HG03108 (cell line): ENCODE measurements at regions not wholly inside any gene's neighbourhood (a gene's known extent, or its start where the extent isn't known, plus 50 kb on each side); places are given as distances from the start of the nearest gene placed in this dataset.
A peak's percentile ranks its signal among the peaks of the same experiment; 100 is the strongest.

Experiments used
- ATAC-seq: cut with Tn5 transposase; IDR thresholded peaks from one replicate; pipeline ENCODE4 v1.9.1; 2021; ENCODE audit warnings: moderate library complexity; ENCODE audit not compliant: unreplicated experiment

GRCh38 chr3:72441284-72441994 lies 406.8 kb downstream of the SHQ1 start:
- ATAC-seq = no peak

- peak; percentile 39 for ATAC-seq
These were observed 407.8 kb downstream of the SHQ1 start for GRCh38 chr3:72440491-72440890.

DNA sequence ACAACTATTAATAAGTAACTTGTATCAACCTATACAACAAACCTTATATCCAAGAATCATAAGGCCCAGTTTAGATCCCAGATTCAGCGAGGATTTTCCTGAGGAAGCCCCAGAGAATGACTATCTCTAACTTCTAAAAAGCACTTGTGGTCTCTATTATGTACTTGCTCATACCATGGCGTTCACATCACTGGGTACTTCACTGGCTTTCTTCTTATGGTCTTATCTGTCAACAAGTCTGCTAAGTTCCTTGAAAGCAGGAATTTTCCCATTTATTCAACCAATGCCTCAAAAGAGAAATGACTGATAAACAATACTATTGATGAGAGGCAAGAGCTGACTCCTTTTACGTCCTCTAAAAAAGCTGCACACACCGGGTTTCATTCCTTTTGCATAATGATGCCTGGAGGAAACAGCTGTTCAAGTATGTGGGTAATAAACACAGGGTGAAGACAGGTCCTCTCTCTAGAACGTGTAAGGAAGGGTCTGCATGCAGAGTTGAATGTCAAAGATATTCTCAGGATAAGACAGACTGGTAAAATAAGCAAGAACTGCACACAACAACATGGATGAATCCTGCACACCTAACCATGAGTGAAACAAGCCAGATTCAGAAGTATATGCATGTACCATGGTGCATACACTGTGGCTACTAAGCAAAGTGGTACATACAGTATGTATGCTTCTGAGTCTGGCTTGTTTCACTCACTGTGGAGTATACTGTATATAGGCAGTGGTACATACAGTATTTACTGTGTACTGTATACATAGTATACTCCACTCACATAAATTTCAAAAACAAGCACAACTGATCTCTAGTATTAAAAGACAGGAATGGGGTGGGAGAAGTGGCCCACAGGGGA lies 408.7 kb downstream of the SHQ1 start:
- no peak for ATAC-seq

DNA sequence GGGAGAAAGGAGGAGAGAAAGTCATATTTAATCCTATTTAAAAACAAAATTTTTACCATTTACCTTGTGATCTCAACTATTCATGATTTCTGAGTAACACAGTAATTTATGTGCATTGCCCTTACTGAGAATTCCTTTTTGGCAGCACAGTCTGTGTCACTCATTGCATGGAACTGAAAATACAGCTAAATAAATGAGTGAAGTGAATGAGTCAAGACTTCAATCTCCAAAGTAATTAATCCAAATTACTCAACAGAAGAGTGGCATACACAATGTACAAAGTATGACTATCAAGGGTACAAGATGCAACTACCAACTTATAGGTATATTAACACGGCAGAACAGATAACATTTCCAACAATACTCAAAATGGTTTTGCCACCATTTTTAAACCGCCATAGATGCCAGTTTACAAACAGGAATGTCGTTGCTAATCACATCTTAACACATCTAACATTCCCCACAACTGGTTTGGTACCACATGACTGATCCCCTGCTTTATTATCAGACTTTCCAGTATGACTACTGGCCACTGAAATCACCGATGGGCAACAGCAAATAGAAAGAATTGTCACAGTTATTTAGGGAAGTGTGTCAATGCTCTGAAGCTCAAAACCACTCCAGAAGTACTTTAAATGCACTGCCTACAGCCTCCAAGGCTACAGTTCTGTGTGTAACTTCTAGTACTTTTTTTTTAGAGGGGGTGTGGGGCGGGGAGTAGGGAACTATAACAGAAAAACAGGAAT lies 410.4 kb downstream of the SHQ1 start:
- ATAC-seq = no peak

- ATAC-seq = no peak
These were observed 411.2 kb downstream of the SHQ1 start for GRCh38 chr3:72436863-72437592.

- no peak for ATAC-seq
These were observed 413.9 kb downstream of the SHQ1 start for GRCh38 chr3:72434296-72434695.

- no peak for ATAC-seq
These were observed 416.0 kb downstream of the SHQ1 start for GRCh38 chr3:72432246-72432645.

- ATAC-seq = no peak
These were observed 418.5 kb downstream of the SHQ1 start for GRCh38 chr3:72429589-72430353.

- no peak for ATAC-seq
These were observed 419.4 kb downstream of the SHQ1 start for GRCh38 chr3:72428803-72429202.

GRCh38 chr3:72427624-72428023 lies 420.6 kb downstream of the SHQ1 start:
- no peak for ATAC-seq

GRCh38 chr3:72426618-72427397 lies 421.4 kb downstream of the SHQ1 start:
- no peak for ATAC-seq

GRCh38 chr3:72423643-72424042 lies 424.6 kb downstream of the SHQ1 start:
- no peak for ATAC-seq

- no peak for ATAC-seq
These were observed 426.5 kb downstream of the SHQ1 start for GRCh38 chr3:72421786-72422185.

GRCh38 chr3:72421126-72421525 lies 427.1 kb downstream of the SHQ1 start:
- no peak for ATAC-seq

- no peak for ATAC-seq
These were observed 429.4 kb downstream of the SHQ1 start for GRCh38 chr3:72418856-72419255.

GRCh38 chr3:72418244-72418643 lies 430.0 kb downstream of the SHQ1 start:
- no peak for ATAC-seq

DNA sequence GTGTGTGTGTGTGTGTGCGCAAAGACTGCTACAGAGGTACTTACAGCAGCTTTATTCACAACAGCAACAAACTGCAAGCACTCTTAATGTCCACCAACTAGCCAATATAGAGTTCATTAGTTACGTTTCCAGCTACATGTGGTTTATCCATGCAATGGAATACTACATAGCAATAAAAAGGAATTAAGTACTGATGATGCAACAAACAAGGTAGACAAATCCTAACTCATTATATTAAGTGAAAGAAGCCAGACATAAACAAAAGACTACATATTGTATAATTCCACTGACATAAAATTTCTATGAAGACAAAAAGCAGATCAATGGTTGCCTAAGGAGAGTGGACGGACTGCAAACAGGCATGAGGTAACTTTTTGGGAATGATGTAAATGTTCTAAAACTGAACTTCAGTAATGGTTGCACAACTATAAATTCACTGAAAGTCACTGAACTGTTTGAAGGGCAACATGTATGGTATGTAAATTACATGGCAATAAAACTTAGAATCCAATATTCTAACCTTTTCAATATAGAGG lies 433.7 kb downstream of the SHQ1 start:
- ATAC-seq = no peak

DNA sequence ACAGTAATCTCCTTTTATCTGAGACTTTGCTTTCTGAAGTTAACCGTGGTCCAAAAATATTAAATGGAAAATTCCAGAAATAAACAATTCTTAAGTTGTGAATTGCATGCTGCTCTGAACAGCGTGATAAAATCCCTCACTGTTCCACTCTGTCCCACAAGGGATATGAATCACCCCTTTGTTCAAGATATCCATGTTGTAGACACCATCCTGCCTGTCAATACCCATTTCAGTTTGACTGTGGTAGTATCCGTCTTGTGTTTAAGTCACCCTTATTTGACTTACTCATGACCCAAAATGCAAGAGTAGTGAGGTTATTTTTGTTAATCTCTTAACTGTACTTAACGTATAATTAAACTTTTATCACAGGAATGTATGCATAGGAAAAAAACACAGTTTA lies 435.0 kb downstream of the SHQ1 start:
- ATAC-seq = no peak

DNA sequence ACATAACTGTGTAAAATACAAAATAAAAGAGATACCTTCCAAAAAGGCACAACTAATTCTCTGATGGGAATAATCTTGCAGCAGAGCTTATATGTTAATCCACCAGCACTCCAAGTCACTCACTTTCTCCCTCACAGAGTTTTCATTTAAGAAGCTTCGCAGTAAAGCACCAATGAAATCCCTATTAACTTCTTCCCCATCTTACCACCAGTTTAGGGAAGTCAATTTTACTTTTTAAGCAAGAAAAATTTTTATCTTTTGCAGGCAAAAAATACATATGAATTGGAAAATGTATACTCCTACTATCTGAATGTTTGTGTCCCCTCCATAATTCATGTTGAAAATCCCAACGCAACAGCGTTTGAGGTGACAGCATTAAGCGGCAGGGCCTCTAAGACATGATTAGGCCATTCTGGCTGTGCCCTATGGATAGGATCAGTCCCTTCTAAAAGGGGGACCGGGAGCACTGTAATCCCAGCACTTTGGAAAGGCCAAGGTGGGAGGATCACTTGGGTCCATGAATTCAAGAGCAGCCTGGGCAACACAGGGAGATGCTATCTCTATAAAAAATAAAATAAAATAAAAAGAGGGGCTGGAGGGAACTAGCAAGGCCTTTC lies 435.8 kb downstream of the SHQ1 start:
- ATAC-seq = no peak
